Stimulated activated CD4-positive, alpha-beta T cell treated with anti-CD3 and anti-CD28 coated beads, Interleukin-4, amount 100 ng/mL, for 1 hour (primary cell): ENCODE measurements at regions not wholly inside any gene's neighbourhood (a gene's known extent, or its start where the extent isn't known, plus 50 kb on each side); places are given as distances from the start of the nearest gene placed in this dataset.
"Not testable (repeated sequence)": the region's sequence is repeated elsewhere in the genome, so short reads cannot be mapped to it uniquely, and the experiment has no call there.

Experiments
- DNase-seq: peaks from one replicate; pipeline ENCODE4 v3.0.0-alpha.2; 2020

DNA sequence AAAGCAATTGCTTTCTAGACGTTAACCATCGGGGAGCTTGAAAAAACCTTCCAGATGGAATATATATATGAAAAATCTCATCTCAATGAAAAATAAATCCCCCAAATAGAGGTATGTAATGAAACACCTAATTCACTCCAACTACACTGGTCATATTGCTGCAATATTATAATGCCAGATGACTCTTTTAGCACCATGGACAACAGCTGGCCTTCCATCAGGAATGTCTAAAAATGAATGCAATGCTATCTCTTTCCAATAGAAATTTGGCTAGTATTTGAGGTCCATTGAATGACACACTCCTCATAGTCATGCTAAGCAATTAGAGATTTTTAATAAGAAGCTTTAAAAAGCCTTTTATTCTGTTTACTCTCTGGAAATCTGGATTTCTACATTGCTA, 340.2 kb upstream of the BRINP1 start:
- DNase-seq: no peak

DNA sequence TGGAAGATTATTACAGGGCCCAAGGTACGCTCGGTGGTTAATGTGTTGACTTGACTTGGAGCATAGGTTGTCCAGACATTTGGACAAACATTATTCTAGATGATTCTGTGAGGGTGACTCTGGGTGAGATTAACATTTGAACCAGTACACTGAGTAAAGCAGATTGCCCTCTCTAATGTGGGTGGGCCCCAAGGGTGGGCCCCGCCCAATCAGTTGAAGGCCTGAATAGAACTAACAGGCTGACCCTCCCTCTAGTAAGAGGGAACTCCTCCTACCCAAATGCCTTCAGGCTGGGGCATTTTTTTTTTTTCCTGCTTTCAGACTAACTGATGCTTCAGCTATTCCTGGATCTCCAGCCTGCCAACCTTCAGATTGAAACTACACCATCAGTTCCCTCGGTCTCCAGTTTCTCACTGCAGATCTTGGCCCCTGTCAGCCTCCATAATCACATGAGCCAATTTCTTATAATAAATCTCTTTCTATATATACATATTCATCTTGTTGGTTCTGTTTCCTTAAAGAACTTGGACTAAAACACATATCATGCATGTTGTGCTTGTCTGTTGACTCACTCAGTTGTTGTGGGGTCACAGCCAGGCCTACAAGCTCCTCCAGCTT, 338.1 kb upstream of the BRINP1 start:
- no peak for DNase-seq

DNA sequence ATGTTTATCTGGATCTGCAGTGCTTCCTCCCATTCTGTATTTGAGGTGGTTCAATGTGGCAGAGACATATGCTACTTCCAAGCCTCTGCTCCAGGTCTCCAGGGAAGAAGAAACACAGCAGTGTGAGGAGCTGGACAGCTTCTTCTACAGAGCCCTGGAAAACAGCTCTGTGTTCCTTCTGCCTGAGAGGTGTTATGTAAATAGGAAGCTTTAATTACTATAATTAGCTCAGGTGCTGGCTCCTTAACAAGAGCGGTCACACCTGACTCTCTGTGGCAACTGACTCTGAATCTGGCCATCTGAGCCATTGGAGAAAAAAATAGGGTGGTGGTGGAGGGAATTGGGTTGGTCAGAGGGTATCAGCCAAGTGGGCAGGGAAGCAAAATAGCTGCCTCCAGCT, 332.4 kb upstream of the BRINP1 start:
- no peak for DNase-seq

DNA sequence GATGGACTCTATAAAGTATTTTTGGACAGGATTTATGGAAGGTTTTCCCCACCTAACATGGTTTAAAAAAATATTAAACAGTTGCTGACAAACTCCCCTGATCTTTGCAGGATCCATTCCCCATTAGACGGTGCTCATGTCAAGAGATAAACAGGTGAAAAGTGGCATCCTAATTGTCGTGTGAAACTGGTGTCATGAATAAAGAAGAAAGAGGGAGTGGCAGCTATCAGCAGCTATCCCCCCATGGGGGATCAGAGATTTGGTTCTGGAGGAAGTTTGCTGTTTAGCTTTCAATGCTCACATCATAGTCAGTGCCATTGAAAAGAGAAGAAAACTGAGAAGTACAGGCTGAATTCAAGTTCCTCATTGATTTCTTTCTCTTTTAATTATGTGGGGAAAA, 329.3 kb upstream of the BRINP1 start:
- no peak for DNase-seq

DNA sequence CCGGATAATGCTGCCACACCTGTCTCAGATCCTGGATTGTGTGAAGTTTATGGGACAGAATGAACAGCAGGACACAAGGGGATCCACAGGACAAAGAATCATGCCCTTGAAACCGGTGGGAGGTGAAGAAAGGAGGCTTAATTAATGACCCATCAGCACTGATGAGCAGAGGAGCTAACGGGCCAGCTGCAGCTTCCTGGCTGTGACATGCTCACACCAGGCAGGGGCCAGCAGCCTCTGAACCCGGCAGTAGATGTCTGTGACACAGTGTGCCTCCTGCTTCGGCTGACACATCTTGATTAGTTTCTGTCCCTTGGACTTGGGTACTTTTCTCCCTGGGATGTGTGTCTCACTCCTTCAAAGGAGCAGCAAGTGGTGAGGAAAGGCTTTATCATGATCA, 328.8 kb upstream of the BRINP1 start:
- DNase-seq: no peak

DNA sequence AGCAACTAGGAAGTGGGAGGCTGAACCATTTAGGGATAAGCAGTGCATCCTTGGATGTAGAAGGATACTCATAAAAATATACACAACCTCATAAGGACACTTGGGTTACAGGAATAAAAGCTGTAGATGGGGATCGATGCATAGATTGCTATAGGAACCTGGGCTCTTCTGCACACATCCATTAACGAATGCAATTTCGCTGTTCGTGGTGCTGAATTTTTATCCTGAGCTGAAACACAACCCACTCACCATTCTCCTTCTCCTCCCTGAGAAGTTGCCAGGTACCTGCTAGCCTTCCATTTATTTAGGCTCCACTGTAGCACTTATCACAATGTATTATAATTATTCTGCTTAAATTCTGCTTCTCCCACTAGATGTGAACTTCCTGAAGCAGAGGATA, 320.6 kb upstream of the BRINP1 start:
- DNase-seq: no peak

DNA sequence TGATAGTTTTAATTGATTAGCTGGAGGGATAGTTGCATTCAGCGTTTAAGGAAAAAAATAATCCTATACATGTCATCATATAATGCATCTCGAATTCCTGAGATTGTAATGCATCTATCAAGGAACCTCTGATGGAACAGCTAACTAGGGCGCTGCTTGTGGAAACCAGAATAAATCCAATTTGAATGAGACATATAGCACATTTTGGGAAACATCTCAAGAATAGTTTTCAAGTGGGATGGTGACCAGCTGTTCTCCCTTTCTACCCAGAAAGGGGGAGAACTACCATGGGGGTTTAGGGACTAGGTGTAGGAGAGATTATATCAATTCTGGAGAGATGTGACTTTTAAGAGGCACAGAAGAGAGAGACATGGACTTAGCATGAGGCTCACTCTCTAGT, 319.3 kb upstream of the BRINP1 start:
- DNase-seq: no peak

DNA sequence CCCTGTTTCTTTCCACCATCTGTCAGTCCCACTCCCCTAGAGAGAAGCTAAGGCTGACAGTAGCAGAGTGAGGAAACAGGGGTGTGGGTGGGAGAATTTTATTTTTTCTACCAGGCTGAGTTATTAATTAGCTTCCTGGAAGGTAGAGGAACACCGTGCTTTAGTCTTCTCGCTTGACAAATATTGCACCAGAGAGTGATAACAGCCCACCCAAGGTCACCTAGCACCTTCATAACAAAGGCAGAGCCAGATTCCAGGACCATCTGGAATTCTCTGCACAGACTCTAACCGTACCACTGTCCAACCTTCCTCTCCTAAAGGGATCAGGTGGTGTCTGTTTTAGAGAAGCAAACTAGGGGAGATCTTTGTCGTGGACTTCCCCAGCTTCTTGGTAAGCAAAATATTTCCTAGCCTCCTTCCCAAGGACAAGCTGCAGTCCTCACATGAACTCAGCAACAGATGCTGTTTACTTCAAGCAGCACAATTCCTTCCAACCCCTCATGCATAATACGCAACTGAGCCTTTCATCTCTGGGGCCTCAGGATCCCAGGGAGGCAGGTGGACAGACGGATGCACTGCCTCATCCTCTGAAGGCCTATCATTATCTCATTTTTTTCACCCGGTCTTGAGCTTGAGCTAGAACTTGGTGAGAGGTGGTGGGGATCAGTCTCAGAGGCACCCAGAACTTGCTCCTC, 308.7 kb upstream of the BRINP1 start:
- no peak for DNase-seq

DNA sequence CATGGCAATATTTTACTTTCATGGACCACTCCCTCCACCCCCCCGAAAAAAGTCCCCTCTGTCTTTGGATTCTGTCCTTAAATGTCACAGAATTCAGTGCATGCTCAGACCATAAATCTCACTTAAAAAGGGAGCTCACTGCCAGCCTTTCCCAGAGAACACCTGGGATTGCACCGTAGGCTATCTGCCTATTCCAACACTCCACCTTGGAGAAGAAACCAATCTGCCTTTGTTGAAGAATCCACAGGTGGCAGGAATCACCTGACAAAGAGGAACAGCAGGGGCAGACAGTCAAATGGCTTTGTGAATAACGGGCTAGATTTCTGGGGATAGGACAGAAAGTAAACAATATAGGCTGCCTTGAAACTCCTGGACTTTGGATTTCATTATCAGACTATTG, 306.7 kb upstream of the BRINP1 start:
- no peak for DNase-seq

DNA sequence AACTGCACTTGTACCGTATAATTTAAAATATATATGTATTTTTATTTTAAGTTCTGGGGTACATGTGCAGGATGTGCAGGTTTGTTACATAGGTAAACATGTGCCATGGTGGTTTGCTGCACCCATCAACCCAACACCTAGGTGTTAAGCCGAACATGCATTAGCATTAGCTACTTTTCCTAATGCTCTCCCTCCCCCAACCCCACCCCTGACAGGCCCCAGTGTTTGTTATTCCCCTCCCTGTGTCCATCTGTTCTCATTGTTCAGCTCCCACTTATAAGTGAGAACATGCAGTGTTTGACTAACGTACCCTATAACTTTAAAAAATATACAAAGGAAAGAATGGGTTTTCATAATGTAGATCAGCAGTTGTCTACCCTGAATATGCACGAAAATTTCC, 303.5 kb upstream of the BRINP1 start:
- not testable (repeated sequence) for DNase-seq

DNA sequence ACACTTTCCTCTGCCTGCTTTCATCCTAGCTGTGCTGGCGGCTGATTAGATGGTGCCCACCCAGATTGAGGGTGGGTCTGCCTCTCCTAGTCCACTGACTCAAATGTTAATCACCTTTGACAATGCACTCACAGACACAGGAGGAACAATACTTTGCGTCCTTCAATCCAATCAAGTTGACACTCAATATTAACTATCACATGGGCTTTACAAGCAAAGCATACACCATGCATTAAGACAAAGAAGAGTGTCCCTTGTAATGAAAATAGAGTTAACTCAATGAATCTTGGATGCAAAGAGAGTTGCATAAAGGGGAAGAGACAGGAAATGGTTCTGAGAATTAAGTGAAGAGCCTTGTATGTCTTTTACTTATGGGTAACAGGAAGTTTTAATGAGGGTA, 298.7 kb upstream of the BRINP1 start:
- DNase-seq: no peak

DNA sequence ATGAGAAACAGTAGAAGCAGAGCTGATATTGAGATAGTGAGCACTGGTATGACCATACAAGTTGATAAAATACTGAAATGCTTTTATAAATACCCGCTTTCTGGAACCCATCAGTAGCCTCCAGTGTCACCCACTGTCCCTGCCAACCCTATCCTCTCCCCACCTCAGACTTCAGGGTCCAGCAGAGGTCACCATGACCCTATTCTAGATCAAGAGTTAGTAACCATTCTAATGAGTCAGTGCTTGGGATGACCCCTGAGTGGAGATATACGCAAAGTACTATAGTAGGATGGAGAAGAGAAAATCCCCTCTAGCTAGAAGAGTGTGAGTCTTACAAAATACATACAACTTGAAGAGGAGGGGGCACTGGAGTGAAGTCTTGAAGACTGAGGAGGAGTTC, 297.9 kb upstream of the BRINP1 start:
- DNase-seq: no peak

DNA sequence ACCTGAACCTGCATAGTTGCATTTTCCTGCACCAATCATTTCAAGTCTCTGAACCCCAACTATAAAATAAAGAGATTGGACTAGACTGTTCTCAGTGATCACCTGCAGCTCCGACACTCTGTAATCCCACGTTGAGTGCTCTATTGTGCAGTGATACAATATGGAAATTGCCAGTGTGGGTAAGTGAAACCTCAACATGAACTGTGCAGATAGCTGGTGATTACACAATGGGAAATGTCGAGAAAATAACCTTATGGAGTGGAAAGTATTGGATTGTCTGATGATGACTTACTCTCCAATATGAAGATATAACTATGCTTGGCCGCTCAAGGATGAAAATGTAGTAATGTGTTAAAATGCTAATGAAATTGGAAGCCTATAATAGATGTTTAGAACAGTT, 293.1 kb upstream of the BRINP1 start:
- no peak for DNase-seq

DNA sequence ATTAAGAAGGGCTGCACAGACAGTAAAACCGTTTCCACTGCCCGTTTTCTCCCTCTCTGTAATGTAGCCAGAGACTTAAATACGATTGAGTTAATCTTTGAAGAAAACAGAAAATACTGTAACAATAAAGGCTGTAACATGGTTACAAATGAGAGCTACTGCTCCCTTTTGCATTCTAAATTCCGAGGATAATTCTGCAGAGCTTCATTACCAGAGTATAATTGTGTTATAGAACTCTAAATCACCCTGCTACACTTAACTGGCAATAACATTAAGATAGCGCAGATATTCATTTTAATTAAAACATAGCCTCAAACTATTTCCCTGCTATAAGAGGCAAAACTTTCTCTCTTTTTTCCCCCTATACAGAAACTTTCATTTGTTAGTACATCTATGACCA, 283.7 kb upstream of the BRINP1 start:
- no peak for DNase-seq

DNA sequence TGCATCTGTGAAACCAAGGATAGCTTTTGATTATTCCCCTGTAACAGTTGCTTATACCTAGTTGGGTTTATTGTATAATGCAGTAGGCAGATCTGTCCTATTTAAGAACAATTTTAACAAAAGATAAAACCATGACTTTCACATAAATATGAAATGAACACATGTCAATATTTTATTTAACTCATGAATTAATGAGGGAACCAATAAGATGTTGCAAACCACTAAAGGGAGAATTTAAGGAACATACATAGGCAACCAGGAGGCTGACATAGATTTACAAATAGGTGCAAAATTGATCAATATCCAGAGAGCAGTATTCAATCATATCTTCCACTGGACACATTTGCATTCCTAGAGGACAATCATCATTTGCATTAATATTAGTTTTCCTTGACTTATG, 280.0 kb upstream of the BRINP1 start:
- no peak for DNase-seq

DNA sequence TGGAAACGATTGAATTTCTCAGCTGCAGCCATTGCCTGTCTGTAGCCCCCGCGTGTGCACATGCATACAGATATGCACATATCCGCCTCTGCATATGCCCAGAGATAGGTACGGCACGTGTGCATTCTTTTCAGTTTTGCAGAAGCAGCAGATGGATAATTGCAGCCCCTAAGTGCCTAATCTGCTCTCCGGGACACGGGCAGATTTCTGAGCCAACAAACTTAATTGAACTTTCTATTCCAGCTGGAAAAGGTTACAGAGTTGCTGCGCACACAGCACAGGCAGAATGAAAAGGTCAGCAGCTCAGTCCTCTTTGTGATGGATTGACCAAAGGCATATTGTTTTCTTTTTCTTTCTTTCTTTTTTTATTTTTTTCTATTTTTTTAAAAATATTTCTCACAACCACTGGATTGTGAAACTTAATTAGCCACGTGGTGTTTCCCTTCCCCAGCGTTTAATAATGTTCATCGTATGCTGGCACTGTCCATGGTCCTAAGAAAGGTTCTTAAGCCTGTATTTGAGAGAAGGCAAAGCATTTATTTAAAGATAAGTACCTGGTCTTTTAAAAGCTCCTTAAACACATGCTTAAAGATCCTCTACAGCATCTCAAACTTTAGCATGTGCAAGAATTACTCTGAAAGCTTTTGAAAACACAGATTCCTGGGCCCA, 270.2 kb upstream of the BRINP1 start:
- DNase-seq: no peak

DNA sequence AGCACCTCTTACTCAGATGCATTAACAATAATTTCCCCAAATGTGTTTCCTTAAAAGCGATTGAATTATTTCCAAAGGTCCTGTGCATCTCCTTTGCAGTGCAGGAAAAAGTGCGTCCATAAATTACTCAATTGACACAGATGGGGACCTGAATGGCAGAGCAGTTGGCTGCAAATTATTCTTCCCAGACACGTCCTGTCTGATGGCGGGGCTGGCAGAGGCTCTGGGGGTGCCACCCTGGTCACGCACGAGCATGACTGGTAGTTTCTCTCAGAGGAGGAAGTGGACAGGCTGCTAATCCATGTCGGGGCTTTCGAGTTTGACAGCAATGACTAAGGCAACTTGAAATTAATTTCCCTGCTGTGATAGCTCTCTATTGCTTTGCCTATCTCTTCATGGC, 264.8 kb upstream of the BRINP1 start:
- DNase-seq: no peak

DNA sequence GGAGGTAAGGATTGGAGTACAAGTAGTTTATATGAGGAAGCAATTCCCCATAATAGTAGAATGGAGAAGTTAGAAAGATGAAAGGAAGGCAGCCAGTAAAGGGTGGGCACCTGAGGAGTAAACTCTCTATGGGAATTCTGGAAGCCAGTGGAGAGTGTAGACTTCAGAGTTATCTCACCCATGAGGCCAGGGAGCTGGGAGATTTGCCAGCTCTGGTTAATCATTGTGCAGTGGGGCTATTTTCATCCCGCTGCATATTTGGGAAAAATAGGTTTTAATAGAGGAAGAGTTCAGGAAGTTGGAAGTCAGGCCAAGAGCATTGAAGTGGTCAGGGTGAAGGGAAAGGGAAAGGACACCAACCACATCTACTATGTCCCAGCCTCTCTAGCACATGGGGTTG, 242.3 kb upstream of the BRINP1 start:
- no peak for DNase-seq

DNA sequence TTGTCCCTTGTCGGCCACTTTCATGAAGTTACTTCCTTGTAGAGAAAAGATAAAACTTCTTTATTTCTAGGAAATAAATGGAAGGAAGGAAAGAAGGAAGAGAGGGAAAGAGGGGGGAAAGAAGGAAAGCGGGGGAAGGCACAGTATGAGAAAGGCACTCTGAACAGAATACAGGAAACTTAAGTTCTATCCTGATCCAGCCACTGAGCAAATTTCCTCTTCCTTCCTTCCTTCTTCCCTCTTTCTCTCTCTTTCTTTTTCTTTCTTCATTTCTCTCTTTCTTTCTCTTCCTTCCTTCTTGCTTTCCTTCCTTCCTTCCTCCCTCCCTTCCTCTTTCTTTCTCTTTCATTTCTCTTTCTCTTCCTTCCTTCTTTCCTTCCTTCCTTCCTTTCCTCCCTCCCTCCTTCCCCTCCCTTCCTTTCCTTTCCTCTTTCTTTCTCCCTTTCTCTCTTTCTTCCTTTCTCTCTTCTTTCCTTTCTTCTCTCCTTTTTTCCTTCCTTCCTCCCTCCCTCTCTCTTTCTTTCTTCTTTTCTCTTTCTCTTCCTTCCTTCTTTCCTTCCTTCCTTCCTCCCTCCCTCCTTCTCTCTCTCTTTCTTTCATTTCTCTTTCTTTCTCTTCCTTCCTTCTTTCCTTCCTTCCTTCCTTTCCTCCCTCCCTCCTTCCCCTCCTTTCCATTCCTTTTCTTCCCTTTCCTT, 240.2 kb upstream of the BRINP1 start:
- DNase-seq: no peak

DNA sequence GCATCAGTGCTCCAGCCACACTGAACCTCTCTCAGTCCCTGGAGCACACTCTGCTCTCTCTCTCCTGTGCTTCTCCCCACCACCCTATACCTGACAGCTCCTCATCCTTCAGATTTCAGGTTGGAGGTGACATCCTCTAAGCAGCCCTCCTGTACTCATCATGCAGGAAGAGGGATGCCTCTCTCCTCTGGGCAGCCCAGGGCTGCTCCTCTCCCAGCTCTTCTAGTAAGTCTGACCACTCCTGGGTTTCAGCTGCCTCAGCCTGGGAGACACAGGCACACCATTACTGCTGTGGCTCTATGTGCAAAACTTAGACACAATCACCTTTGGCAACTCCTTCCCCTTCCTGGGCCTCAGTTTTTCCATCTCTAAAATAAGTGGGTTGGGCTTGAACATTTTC, 232.4 kb upstream of the BRINP1 start:
- DNase-seq: no peak

DNA sequence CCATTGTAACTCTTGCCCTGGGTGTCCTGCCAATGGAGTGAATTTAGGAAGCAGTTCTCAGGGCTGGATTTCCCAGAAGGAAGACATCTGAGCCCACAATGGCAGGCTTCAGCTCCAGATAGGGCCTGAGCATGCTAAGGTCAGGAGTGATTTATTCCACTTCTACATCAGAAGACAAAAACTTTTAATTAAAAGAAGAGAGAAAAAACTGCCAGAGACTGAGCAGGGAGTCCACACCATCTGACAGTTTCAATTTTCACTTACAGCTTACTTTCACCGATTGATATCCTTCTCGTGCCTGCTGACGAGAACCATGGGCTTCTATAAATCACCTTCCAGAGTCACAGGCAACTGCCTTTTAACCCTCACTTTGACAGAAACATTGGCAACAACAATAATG, 228.3 kb upstream of the BRINP1 start:
- no peak for DNase-seq

DNA sequence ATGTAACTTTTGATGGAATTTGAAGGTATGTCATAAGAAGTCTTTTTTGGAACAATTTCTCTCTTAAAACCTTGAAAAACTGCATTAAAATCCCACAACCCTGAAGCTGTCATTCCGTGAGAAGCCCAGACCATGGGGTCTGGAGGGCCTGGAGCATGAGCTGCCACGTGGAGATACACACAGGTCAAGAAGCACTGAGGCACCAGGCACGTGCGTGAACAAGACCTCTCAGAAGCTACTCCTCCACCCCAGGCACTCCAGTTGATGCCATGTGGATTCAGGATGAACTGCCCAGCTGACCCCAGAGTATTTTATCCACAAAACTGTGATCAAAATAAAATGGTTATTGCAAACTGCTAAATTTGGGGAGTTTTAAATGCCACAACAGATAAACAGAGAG, 227.5 kb upstream of the BRINP1 start:
- DNase-seq: no peak

DNA sequence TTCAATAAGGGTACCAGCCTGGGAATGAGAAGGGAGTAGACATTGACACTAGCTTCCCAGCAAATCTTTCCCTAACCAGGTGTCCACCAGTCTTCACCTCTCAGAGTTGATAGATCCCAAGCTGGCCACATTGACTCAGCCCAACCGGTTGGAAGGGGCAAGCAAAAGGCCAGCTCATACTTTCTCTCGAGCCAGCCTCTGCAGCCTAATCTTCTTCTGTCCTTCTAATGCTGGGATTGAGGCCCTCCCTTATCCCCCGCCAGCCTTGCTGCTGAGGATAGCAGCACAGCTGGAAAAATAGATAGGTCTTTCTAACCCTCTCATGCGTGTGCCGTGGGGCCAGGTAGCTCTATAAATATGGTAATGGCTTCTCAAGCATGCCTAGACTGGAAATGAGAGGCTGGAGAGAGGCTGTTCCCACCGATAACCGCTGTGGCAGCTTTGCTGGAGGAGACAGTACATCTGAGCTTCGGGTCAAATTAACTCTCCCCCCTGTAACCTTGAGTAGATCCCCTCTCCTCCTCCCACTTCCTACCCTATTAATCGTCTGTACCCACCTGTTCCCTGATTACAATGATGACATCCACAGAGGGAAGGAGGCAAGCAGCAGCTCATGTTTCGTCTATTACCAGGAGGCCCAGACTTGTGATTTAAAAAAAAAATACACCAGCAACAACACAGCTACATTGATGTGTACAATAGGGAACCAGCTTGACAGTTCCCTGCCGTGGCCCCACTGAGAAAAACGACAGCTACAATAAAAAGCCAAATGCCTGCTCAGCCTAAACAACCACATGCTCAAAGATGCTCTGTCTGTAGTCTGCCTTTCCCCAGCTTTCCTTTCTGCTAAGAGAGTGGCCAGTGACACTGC, 219.9 kb upstream of the BRINP1 start:
- no peak for DNase-seq
